HG02642 (cell line): ENCODE measurements at regions not wholly inside any gene's neighbourhood (a gene's known extent, or its start where the extent isn't known, plus 50 kb on each side); places are given as distances from the start of the nearest gene placed in this dataset.

ENCODE experiments used
- ATAC-seq: cut with Tn5 transposase; IDR thresholded peaks from one replicate; pipeline ENCODE4 v1.9.1; 2021; ENCODE audit warnings: mild to moderate bottlenecking; ENCODE audit not compliant: unreplicated experiment, poor library complexity

- ATAC-seq, result no peak
Measured at GRCh38 chr7:156549636-156550035, 90.9 kb upstream of the RNF32 start.

DNA sequence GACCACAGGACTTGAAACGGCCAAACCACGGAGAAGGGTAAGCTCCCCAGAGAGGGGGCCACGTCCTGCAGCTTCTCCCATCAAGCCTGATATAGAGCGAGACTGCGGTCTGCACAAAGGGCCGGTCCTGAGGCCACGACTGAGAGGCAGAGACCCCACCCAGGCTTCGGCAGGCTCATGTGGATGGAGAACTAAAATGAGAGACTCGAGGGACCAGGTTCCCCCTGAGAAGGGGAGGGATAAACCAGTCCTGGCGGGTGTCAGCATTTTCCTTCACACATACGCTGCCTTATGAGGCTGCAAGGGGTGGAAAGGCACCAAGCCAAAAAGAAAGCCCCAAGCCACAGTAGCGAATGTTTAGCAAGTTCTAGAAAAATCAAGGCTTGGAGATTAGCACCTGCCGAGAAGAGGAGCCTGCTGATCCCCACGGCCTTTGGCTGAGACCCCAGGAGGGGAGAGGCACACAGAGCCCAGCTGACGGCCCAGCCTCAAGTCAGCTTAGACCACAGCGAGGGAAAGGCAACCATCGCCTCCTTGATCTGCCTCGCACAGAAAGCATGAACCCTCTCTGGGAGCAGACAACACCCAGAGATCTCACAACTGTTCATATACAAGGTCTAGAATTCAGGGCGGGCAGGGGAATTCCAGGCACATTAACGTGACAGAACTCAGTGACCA, 92.6 kb upstream of the RNF32 start:
- no peak for ATAC-seq

DNA sequence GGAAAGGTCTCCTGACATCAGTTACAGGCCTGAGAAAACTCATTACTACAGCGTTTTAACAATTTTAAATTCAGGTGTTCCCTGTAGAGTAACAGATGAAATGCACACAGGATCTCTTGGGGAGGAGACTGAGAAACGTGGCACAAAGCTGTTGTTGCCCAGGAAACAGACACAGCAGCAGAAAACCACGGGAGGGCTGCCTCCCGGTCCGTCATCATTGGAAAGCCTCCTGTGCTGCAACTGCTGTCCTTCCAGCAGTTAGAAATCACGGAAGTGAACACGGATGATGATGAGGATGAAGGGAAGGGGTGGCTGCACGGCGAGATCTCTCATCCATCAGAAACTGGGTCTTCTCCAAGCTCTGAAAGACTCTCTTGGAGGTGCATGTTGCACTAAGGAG, 94.6 kb upstream of the RNF32 start:
- no peak for ATAC-seq

DNA sequence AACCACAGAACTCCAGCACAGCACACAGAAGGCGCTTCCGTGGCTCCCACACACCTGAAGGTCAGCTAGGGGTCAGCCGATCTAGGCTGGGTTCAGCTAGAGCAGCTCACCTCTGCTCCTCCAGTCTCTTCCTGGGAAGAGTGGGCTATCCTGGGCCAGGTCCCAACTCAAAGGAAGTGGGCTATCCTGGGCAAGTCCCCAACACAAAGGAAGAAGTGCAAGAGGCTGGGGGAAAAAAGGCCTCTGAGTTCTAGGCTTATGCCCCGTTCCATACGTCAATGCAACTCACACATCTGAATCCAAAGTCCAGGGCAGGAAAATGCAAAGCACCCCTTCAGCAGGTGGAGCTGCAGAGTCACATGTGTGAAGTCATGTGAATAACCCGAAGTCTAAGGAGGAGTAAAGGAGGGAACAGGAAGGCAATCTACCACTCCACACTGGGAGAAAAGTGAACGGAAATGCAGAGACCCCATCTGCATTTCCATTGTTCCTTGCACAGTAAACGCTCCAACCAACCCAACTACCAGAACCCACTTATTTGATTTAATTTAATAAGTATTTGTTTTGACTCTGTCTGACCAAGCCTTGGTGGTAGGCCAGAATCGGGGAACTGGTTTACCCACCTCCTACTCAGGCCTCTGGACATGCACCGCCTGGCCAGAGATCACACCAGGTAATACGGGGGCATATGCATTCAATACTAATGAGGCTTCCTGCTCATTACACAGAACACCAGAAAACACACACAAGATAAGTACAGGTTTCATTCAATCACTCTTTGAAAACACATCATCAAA, 95.5 kb upstream of the RNF32 start:
- ATAC-seq, result no peak

DNA sequence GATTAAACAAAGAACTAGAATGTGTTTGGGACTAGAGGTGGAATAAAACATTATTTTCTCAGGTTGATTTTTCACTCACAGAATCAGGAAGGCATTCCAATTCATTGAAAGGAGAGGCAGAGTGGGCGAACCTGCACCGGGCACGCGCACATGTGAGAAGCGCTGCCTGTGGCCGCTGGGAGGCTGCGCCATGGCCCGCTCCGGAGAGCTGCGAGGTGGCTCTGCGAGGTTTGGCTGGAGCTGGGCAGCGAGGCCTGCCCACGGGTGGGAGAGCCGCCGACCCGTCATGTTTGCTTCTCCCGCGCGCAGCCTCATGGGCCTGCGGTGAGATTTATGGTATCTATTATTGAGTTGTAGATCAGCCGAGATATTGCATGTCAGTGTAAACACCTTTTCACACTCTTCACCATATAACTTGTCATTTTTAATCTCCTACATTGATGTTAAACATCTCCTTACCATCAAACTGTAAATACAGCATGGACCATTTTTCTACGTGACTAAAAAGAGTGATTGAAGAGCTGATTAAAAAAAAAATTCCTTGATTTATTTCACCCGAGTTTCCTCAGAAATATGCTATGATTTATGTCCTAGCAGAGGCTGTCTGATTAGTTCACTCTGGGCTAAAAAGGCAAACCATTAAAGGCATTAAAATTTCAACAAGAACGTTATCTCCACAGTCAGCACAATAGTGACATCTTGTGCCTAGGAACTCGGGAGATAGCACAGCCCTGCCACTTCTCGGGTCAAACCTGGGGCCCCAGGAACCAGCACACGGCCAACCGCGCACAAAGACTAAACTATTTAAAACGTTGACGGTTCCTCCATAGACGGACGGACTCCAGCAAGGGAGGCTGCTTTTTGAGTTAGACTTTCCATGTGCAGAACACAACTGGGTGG, 96.6 kb upstream of the RNF32 start:
- ATAC-seq, result no peak

- no peak for ATAC-seq
Measured at GRCh38 chr7:156540619-156541165, 99.9 kb upstream of the RNF32 start.

DNA sequence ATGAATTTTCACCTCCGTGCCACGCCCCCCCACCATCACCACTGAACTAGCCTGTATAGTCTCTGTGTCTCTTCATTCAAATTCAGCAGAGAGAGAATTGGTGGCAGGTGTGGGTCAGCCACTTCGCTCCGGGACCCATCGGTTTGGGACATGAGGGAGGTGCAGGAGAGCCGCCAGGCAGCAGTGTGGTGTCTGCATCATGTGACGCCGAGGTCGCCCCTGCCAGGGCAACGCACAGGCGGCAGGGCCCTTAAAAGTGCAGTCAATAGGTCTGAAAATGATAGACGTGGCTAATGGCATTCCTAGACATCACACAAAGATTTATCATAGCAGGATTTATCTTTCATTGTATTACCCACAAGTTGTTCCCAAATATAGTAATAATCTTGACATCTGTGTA, 100.6 kb upstream of the RNF32 start:
- no peak for ATAC-seq

GRCh38 chr7:156537006-156537405, 103.6 kb upstream of the RNF32 start:
- no peak for ATAC-seq

GRCh38 chr7:156534925-156535324, 105.6 kb upstream of the RNF32 start:
- ATAC-seq, result no peak

DNA sequence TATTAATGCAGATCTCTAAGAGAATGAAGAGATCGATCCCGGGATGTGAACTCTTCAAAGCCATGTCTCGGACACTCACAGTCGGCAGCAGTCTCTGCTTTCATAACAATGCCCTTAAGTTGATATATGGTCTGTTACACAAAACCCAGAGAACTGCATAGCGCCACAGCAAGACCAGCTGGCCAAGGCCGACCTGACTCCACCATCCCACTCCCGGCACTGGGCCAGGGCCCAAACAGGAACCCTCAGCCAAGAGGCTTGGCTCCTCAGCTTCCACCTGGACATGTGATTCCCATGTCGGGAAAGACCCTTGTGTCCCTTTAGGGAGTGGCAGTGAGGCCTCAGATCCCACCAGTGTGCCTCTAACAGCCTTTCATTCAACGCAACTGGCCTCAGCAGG, 106.6 kb upstream of the RNF32 start:
- no peak for ATAC-seq

- ATAC-seq, result no peak
Measured at GRCh38 chr7:156533420-156533819, 107.2 kb upstream of the RNF32 start.

GRCh38 chr7:156532016-156532602, 108.5 kb upstream of the RNF32 start:
- ATAC-seq, result no peak

DNA sequence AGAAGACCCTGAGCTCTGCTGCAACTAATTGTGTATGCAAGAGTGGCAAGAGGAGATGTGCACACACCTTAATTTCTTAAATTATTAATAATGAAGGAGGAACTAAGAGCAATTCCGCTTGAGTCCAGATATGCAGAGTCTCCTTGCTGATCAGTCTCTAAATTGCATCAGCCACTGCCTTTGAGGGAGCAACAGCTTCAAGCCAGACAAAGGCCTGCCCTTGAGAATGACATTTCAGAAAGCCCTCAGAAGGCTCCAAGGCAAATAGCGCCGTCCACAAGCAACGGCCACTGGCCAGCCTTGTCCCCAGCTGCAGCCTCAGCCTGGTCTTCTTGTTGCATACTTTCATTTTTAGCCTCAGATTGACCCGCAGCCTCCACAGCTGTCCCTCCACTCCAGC, 110.6 kb upstream of the RNF32 start:
- no peak for ATAC-seq

DNA sequence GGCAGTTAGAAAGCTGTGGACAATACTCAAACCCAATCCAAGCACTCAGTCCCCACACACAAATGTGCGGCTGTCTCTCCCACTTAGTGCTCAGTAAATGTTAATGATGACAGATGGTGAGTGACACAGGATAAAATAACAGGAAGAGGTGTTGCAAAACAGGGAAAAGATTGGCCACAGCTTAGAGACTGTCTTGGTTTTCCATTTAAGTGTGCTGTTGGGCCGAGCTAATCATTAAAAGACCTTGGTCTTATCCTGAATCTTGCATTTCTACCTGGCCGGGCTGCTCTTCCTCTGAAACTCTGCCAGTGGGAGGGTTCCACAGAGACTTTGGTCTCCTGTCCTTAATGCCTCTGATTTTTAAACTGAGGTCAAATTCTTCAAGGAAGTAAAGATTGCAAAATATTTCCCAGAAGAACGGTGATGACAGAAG, 113.1 kb upstream of the RNF32 start:
- ATAC-seq, result no peak

GRCh38 chr7:156524818-156525597, 115.6 kb upstream of the RNF32 start:
- no peak for ATAC-seq

DNA sequence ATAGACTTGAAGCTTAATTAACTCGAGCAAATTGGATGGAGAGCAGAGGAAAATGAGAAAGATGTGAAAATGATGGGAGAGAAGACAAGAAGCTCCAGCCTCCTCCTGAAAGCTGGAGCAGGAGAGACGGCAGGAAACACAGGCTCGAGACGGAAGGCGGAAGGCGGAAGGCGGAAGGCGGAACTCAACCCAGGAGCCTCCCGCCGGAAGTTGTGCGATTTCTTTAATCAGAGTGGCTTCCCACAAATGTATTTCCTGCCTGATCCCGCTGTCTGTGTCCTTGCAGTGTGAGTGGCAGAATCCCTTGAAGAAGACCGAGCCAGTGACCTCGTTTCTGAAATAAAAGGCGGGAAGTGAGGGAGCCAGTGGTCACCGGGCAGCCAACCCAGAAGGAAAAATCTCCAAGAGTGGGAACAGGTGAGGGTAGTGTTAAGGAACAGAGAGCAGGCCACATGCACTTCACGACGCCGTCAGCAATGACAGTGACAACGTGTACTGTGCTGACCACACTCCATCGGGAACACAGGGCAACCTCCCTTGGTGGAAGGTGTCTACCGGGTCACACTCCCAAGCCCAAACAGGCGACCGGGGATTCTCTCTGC, 117.0 kb upstream of the RNF32 start:
- ATAC-seq, result no peak

DNA sequence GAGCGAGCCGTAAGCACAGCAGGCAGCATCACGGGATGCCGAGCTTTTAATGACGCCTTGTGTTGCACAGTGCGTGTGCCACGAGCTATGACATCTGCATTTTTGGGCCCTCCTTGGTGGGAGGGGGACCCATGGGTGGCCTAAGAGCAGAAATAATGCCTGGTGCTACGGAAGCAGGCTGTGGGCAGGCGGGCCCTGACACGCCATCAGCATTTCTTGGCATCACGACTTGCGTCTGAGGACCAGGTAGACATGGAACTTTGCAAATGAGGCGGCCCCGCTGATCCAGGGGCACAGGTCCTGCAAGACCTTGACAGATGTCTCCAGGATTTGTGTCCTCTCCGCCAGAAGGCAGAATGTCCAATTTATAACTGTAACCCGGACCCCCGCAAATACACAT, 117.8 kb upstream of the RNF32 start:
- ATAC-seq, result no peak

- no peak for ATAC-seq
Measured at GRCh38 chr7:156519070-156519469, 121.5 kb upstream of the RNF32 start.

- no peak for ATAC-seq
Measured at GRCh38 chr7:156518466-156518865, 122.1 kb upstream of the RNF32 start.
